ENCODE measurements at regions not wholly inside any gene's neighbourhood (a gene's known extent, or its start where the extent isn't known, plus 50 kb on each side); places are given as distances from the start of the nearest gene placed in this dataset.

- no peak for DNase-seq (ENCODE audit: low read depth)
- H3K4me3 ChIP-seq (ENCODE audit: low read depth, low read length): no peak overlapping the region
- TF ChIP-seq, protein P1, sequence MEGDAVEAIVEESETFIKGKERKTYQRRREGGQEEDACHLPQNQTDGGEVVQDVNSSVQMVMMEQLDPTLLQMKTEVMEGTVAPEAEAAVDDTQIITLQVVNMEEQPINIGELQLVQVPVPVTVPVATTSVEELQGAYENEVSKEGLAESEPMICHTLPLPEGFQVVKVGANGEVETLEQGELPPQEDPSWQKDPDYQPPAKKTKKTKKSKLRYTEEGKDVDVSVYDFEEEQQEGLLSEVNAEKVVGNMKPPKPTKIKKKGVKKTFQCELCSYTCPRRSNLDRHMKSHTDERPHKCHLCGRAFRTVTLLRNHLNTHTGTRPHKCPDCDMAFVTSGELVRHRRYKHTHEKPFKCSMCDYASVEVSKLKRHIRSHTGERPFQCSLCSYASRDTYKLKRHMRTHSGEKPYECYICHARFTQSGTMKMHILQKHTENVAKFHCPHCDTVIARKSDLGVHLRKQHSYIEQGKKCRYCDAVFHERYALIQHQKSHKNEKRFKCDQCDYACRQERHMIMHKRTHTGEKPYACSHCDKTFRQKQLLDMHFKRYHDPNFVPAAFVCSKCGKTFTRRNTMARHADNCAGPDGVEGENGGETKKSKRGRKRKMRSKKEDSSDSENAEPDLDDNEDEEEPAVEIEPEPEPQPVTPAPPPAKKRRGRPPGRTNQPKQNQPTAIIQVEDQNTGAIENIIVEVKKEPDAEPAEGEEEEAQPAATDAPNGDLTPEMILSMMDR (IDR thresholded peaks at IDR 0.05; ENCODE audit: control insufficient read depth, extremely low read depth, insufficient read depth): no peak
These were observed 139.9 kb downstream of the LACC1 start for GRCh38 chr13:44019651-44020050.

GRCh38 chr13:44021422-44021821 is 141.7 kb downstream of the LACC1 start:
- no peak overlapping the region for H3K4me3 ChIP-seq (ENCODE audit: low read depth, low read length)
- TF ChIP-seq, protein P1 (IDR thresholded peaks at IDR 0.05; ENCODE audit: control insufficient read depth, extremely low read depth, insufficient read depth): no peak
- DNase-seq (ENCODE audit: low read depth): no peak

GRCh38 chr13:44022196-44022595 is 142.5 kb downstream of the LACC1 start:
- TF ChIP-seq, protein P1 (IDR thresholded peaks at IDR 0.05; ENCODE audit: control insufficient read depth, extremely low read depth, insufficient read depth): no peak
- DNase-seq (ENCODE audit: low read depth): no peak
- H3K4me3 ChIP-seq (ENCODE audit: low read depth, low read length): no peak overlapping the region

DNA sequence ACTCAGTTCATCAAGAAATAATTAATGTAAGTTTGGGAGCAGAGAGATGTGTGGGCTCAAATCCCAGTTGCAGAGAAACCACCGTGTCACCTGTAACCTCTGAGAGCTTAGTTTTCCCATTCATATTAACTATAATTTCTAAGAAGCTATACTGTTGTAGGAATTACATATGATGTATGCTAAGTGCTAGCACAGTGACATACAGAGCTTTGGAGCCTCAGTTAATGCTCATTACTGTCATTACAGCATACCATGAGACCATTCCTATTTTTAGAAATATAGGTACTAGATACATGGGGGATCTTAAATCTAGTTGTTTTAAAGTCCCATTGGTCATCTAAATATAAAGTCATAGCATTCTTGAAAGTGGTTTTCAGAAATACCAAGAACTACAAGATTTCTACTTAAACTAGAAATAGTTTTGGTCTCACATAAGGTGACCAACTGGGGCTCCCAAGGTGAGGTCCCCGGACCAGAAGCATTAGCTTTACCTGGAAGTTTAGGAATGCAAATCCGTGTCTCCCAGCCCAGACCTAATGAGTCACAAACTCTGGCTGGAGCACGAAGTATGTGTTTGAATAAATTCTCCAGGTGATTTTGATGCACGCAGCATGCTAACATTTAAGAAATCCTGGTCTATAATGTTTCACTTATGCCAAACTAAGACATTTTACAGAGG is 144.6 kb downstream of the LACC1 start:
- no peak overlapping the region for H3K4me3 ChIP-seq (ENCODE audit: low read depth, low read length)
- no peak for DNase-seq (ENCODE audit: low read depth)
- TF ChIP-seq, protein P1 (IDR thresholded peaks at IDR 0.05; ENCODE audit: control insufficient read depth, extremely low read depth, insufficient read depth): no peak

GRCh38 chr13:44024846-44025195 is 145.1 kb downstream of the LACC1 start:
- DNase-seq (ENCODE audit: low read depth): no peak
- TF ChIP-seq, protein P1 (IDR thresholded peaks at IDR 0.05; ENCODE audit: control insufficient read depth, extremely low read depth, insufficient read depth): no peak
- H3K4me3 ChIP-seq (ENCODE audit: low read depth, low read length): no peak overlapping the region

- H3K4me3 ChIP-seq (ENCODE audit: low read depth, low read length): no peak overlapping the region
- TF ChIP-seq, protein P1 (IDR thresholded peaks at IDR 0.05; ENCODE audit: control insufficient read depth, extremely low read depth, insufficient read depth): no peak
- no peak for DNase-seq (ENCODE audit: low read depth)
These were observed 146.5 kb downstream of the LACC1 start for GRCh38 chr13:44026194-44026593.

DNA sequence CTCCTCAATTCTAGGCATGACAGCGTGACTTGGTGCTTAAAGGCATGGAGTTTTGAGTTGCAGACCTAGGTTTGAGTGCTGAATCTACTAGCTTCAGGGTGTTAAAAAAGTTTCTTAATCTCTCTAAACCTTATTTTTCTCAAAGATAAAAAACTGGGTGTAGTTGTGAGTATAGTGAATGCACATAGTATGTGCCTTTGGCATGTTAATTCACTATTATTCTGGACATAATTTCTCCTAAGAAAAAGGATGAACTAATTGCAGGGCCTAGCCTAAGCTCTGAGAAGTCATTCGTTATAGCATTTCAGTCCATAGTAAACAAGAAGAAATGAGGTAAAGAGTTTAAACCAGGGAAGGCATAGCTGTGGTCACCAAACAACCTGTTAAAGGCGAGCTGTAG is 149.0 kb downstream of the LACC1 start:
- no peak for DNase-seq (ENCODE audit: low read depth)
- H3K4me3 ChIP-seq (ENCODE audit: low read depth, low read length): no peak overlapping the region
- TF ChIP-seq, protein P1 (IDR thresholded peaks at IDR 0.05; ENCODE audit: control insufficient read depth, extremely low read depth, insufficient read depth): no peak

Measured in LNCaP clone FGC (cell line).